22Rv1 (cell line): ENCODE measurements at regions not wholly inside any gene's neighbourhood (a gene's known extent, or its start where the extent isn't known, plus 50 kb on each side); places are given as distances from the start of the nearest gene placed in this dataset.

Source experiments
- ZFX ChIP-seq: fragments of 450-650 bp; IDR thresholded peaks from 2 replicates; pipeline ENCODE4 v1.6.1; 2017; ENCODE audit warnings: antibody characterized with exemption, borderline replicate concordance
- TF ChIP-seq, protein P1 (sequence below): fragments of 450-650 bp; IDR thresholded peaks from 2 replicates; pipeline ENCODE4 v1.5.1; 2017; ENCODE audit warnings: mild to moderate bottlenecking

DNA sequence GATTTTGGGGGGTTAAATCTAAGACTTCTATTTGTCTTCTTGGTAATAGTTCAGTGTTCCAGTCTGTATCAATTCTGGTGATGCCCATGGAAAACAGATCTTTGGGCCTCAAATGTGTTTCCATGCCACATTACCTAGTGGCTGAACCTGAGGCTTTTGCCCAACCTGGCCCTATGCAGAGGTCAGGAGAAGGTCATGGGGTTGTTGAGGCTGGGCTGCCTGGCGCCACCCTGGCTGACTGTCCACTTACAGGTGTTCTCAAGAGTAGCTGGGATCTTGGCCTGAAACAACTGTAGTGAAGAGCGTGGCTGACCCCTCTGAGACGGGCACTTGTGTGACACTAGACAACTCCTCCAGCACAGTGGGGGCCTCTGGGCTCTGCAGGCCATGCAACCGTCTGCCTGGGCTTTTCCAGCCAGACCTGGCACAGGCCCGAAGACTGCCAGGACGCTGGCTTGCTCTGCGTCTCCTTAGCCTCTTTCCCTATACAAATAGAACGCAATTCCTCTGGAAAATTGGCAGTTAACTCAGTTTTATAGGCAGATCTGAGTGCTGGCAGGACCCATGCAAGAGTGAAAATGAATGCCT lies 127.8 kb downstream of the TRIM43 start:
- TF ChIP-seq, protein P1, sequence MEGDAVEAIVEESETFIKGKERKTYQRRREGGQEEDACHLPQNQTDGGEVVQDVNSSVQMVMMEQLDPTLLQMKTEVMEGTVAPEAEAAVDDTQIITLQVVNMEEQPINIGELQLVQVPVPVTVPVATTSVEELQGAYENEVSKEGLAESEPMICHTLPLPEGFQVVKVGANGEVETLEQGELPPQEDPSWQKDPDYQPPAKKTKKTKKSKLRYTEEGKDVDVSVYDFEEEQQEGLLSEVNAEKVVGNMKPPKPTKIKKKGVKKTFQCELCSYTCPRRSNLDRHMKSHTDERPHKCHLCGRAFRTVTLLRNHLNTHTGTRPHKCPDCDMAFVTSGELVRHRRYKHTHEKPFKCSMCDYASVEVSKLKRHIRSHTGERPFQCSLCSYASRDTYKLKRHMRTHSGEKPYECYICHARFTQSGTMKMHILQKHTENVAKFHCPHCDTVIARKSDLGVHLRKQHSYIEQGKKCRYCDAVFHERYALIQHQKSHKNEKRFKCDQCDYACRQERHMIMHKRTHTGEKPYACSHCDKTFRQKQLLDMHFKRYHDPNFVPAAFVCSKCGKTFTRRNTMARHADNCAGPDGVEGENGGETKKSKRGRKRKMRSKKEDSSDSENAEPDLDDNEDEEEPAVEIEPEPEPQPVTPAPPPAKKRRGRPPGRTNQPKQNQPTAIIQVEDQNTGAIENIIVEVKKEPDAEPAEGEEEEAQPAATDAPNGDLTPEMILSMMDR: no peak
- TF ChIP-seq ZFX: no peak
